Sigmoid colon (tissue), 4 donors: ENCODE measurements at regions not wholly inside any gene's neighbourhood (a gene's known extent, or its start where the extent isn't known, plus 50 kb on each side); places are given as distances from the start of the nearest gene placed in this dataset.
"Not testable (repeated sequence)": the region's sequence is repeated elsewhere in the genome, so short reads cannot be mapped to it uniquely, and the experiment has no call there.

Experiments used
- CTCF ChIP-seq, 4 experiments: fragments of 450-650 bp in 3 of 4; fragments of 200-600 bp in 1 of 4; IDR thresholded peaks; one replicate each; pipeline ENCODE4 v1.5.1; 2016 to 2019; ENCODE audit warnings: antibody characterized with exemption in 4 of 4, mild to moderate bottlenecking in 3 of 4, moderate library complexity in 2 of 4
- EP300 ChIP-seq, 4 donors: sonication (generic); formaldehyde crosslinking; IDR thresholded peaks; one replicate each; pipeline ENCODE4 v1.6.1; 2017; ENCODE audit warnings: antibody characterized with exemption in 4 of 4
- POLR2A ChIP-seq, 2 donors: fragments of 450-650 bp; IDR thresholded peaks; one replicate each; pipeline ENCODE4 v1.6.1; 2016; ENCODE audit warnings: antibody characterized with exemption in 2 of 2, mild to moderate bottlenecking in 2 of 2, moderate library complexity in 2 of 2

- not testable (repeated sequence) for TF ChIP-seq CTCF, EP300, POLR2A (IDR thresholded peaks at IDR 0.05)
Measured at GRCh38 chr6:28848756-28849155, 75.0 kb downstream of the TRIM27 start.
